SU-DHL-6 (cell line): ENCODE measurements at regions not wholly inside any gene's neighbourhood (a gene's known extent, or its start where the extent isn't known, plus 50 kb on each side); places are given as distances from the start of the nearest gene placed in this dataset.

Source experiments
- CTCF ChIP-seq: fragments of 200-600 bp; sonication (generic); IDR thresholded peaks from one replicate; pipeline ENCODE4 v1.5.1; 2017; ENCODE audit warnings: antibody characterized with exemption, mild to moderate bottlenecking, low read length, moderate library complexity; ENCODE audit not compliant: insufficient read depth, poor library complexity, severe bottlenecking
- EZH2phosphoT487 ChIP-seq: fragments of 200-600 bp; sonication (generic), shearing (Covaris generic); conservative IDR thresholded peaks from 2 replicates; pipeline ENCODE4 v1.6.1; 2018; ENCODE audit warnings: mild to moderate bottlenecking, antibody characterized with exemption, low read length, moderate library complexity, mixed read lengths

DNA sequence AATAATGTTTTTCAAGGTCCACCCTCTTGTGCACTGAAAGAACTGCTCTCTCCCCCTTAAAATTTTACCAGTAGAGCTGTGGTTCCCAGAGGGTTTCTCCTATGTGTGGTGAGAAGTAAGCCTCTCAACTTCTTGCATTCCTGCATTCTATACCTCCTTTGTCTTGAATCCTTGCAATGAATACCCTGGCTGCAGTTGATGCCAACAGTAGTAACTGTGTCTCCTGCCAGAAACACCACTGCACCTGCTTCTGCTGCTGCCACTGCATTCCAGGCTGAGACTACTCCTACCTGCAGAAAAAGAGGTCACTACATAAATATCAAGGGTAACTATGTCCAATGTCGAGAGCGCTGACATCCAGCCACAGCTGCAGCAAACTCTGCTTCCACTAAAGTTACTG lies 203.7 kb downstream of the TMEM167A start:
- TF ChIP-seq CTCF (no peak), EZH2phosphoT487 (no peak)
